ENCODE measurements at regions not wholly inside any gene's neighbourhood (a gene's known extent, or its start where the extent isn't known, plus 50 kb on each side); places are given as distances from the start of the nearest gene placed in this dataset.

- Histone ChIP-seq H2BK20ac (ENCODE audit: low read length) (no peak overlapping the region), H2AK5ac (ENCODE audit: low read depth, low read length) (no peak overlapping the region), H3K18ac (ENCODE audit: extremely low read depth, low read length) (no peak overlapping the region), H2AFZ (ENCODE audit: low read length) (no peak overlapping the region), H3K79me1 (ENCODE audit: low read depth, low read length) (no peaks in the 10 kb centered on the region), H3K79me2 (ENCODE audit: control insufficient read depth in 1 of 2, insufficient read depth in 2 of 2, low read length in 2 of 2) (no peaks in the 10 kb centered on the region), H3K9me3 (ENCODE audit: insufficient read depth in 2 of 2, low read depth in 1 of 2, low read length in 1 of 2) (no peaks in the 10 kb centered on the region), H2BK12ac (ENCODE audit: low read depth, low read length) (no peak overlapping the region), H3K27me3 (replicated peaks in 1 of 4; ENCODE audit: control insufficient read depth in 3 of 4, extremely low read depth in 1 of 4, insufficient read depth in 3 of 4, low read length in 3 of 4) (peaks cover 0 to 2% (median 0%) of the 10 kb centered on the region in 4 experiments; a peak in 1 of 7 replicates), H3K23me2 (ENCODE audit: low read depth, low read length) (no peaks in the 10 kb centered on the region; the same call in 1 of the 2 replicates), H4K20me1 (replicated peaks in 1 of 2; ENCODE audit: control insufficient read depth in 1 of 2, insufficient read depth in 2 of 2, low read length in 2 of 2) (no peaks in the 10 kb centered on the region), H3K56ac (replicated peaks; ENCODE audit: insufficient read length, low read depth, low read length) (no peak overlapping the region), H3K27ac (ENCODE audit: low read depth, low read length) (no peak overlapping the region), H3K4me2 (ENCODE audit: insufficient read depth in 1 of 2, low read depth in 2 of 2, low read length in 2 of 2) (no peak overlapping the region), H3K14ac (ENCODE audit: insufficient read length) (no peak overlapping the region), H2BK5ac (ENCODE audit: low read depth, low read length) (no peak overlapping the region), H3K23ac (ENCODE audit: insufficient read length) (no peak overlapping the region), H3K9ac (replicated peaks in 1 of 4; ENCODE audit: extremely low read depth in 1 of 4, low read depth in 3 of 4, low read length in 3 of 4) (no peak overlapping the region), H3K4me3 (ENCODE audit: extremely low read depth in 1 of 4, insufficient read depth in 2 of 4, low read depth in 3 of 4, low read length in 4 of 4) (no peak overlapping the region), H4K5ac (ENCODE audit: insufficient read length, low read depth, low read length) (no peak overlapping the region), H2BK15ac (ENCODE audit: low read length) (peak overlapping the region; percentile 81; the same call in 1 of the 2 replicates), H3K4me1 (replicated peaks in 1 of 4; ENCODE audit: control insufficient read depth in 3 of 4, insufficient read depth in 4 of 4, low read length in 3 of 4) (peaks cover 1 to 19% (median 4%) of the 10 kb centered on the region in 4 experiments; a peak in 6 of 7 replicates), H3K36me3 (ENCODE audit: control insufficient read depth in 2 of 4, insufficient read depth in 4 of 4, low read length in 3 of 4) (no peaks in the 10 kb centered on the region), H2BK120ac (replicated peaks; ENCODE audit: low read depth, low read length) (no peak overlapping the region), H4K8ac (ENCODE audit: extremely low read depth, insufficient read depth, low read length) (no peak overlapping the region), H3K4ac (replicated peaks; ENCODE audit: insufficient read length, low read depth, low read length) (no peak overlapping the region), H4K91ac (replicated peaks; ENCODE audit: insufficient read length, low read length) (peak overlapping the region; percentile 25)
- TF ChIP-seq JUND (IDR thresholded peaks at IDR 0.05; ENCODE audit: low read length) (no peak), SIN3A (conservative IDR thresholded peaks at IDR 0.05 in 1 of 2, IDR thresholded peaks at IDR 0.05 in 1 of 2; ENCODE audit: low read depth in 1 of 2, low read length in 2 of 2) (no peak), ATF3 (IDR thresholded peaks at IDR 0.05; ENCODE audit: insufficient read depth, low read depth, low read length) (no peak)
- ChIA-PET POLR2A (ENCODE audit: partially characterized antibody) (no interaction called here), CTCF (ENCODE audit: partially characterized antibody) (interaction anchor here (1.0 to 1.4 kb wide), 4 partner anchors 9 to 380 kb away, joined by 3 to 4 read pairs (median 4); no protein-coding TSS in a partner anchor)
- FAIRE-seq (no peak), DNase-seq (ENCODE audit: low read depth in 1 of 2, low spot score in 2 of 2) (no peak)
- 100% methylated on average over 3 of the region's 3 CpGs; no CpG with 5 or more reads in 1 of the 2 experiments for WGBS, 2 experiments (ENCODE audit: extremely low coverage in 1 of 2, insufficient coverage in 1 of 2, insufficient read length in 1 of 2, insufficient replicate concordance in 2 of 2, low coverage in 1 of 2, low lambda C conversion rate in 2 of 2, missing lambda C conversion rate in 1 of 2)
Measured at GRCh38 chr11:134642206-134642605, 230.2 kb upstream of the B3GAT1 start.
